GM23338 (cell line): ENCODE measurements at regions not wholly inside any gene's neighbourhood (a gene's known extent, or its start where the extent isn't known, plus 50 kb on each side); places are given as distances from the start of the nearest gene placed in this dataset.

ENCODE experiments used
- ATAC-seq: fragments of 200-7000 bp; cut with Tn5 transposase; 3 replicates; pipeline ENCODE4 v1.9.1; 2020
- DNase-seq: peaks from one replicate; pipeline ENCODE4 v3.0.0-alpha.2; 2015; ENCODE audit warnings: low spot score
- H2AFZ ChIP-seq: fragments of 200-600 bp; sonication (generic); 2 replicates; pipeline ENCODE4 v1.8.0; 2016; ENCODE audit warnings: antibody characterized with exemption, mild to moderate bottlenecking, moderate library complexity
- H3F3A ChIP-seq: fragments of 200-600 bp; sonication (generic); replicated peaks from 2 replicates; pipeline ENCODE4 v1.8.0; 2017; ENCODE audit warnings: antibody characterized with exemption, mixed run types, low read depth
- H3K27ac ChIP-seq: fragments of 200-600 bp; sonication (generic); 2 replicates; pipeline ENCODE4 v1.6.1; 2016; ENCODE audit warnings: low read depth
- H3K27me3 ChIP-seq: fragments of 200-600 bp; sonication (generic); 2 replicates; pipeline ENCODE4 v1.8.0; 2016; ENCODE audit warnings: mild to moderate bottlenecking, mixed run types, moderate library complexity; ENCODE audit not compliant: insufficient read depth
- H3K36me3 ChIP-seq: fragments of 200-600 bp; sonication (generic); 2 replicates; pipeline ENCODE4 v1.8.0; 2016; ENCODE audit warnings: mild to moderate bottlenecking; ENCODE audit not compliant: insufficient read depth
- H3K4me1 ChIP-seq: fragments of 200-600 bp; sonication (generic); 2 replicates; pipeline ENCODE4 v1.8.0; 2016; ENCODE audit warnings: mild to moderate bottlenecking, moderate library complexity; ENCODE audit not compliant: insufficient read depth
- H3K4me2 ChIP-seq: fragments of 200-600 bp; sonication (generic); 2 replicates; pipeline ENCODE4 v1.7.1; 2017; ENCODE audit warnings: mixed run types
- H3K4me3 ChIP-seq: fragments of 200-600 bp; sonication (generic); 2 replicates; pipeline ENCODE4 v1.6.1; 2016; ENCODE audit warnings: mixed run types
- H3K79me2 ChIP-seq: fragments of 200-600 bp; sonication (generic); replicated peaks from 2 replicates; pipeline ENCODE4 v1.8.0; 2017; ENCODE audit warnings: mild to moderate bottlenecking; ENCODE audit not compliant: insufficient read depth
- H3K9me2 ChIP-seq: fragments of 200-600 bp; sonication (generic); 2 replicates; pipeline ENCODE4 v1.8.0; 2017; ENCODE audit not compliant: insufficient read depth
- H4K20me1 ChIP-seq: fragments of 200-600 bp; sonication (generic); replicated peaks from 2 replicates; pipeline ENCODE4 v1.8.0; 2017; ENCODE audit warnings: mild to moderate bottlenecking; ENCODE audit not compliant: insufficient read depth
- H3K27ac Mint-ChIP-seq: 2 replicates; pipeline ENCODE4 v1.8.0; 2020; ENCODE audit warnings: inconsistent platforms, mild to moderate bottlenecking, moderate library complexity, mixed read lengths
- H3K27me3 Mint-ChIP-seq: 3 replicates; pipeline ENCODE4 v1.8.0; 2022; ENCODE audit warnings: low read depth, mild to moderate bottlenecking, moderate library complexity, mixed read lengths, inconsistent platforms; ENCODE audit not compliant: insufficient read depth, poor library complexity
- H3K36me3 Mint-ChIP-seq: 3 replicates; pipeline ENCODE4 v1.8.0; 2021; ENCODE audit warnings: low read depth, mild to moderate bottlenecking, inconsistent platforms, moderate library complexity, mixed read lengths
- H3K4me1 Mint-ChIP-seq: 3 replicates; pipeline ENCODE4 v1.8.0; 2020; ENCODE audit warnings: mild to moderate bottlenecking, inconsistent platforms, mixed read lengths
- H3K4me3 Mint-ChIP-seq: 3 replicates; pipeline ENCODE4 v1.8.0; 2021; ENCODE audit warnings: moderate library complexity, mild to moderate bottlenecking, inconsistent platforms, mixed read lengths
- H3K9me3 Mint-ChIP-seq: 3 replicates; pipeline ENCODE4 v1.8.0; 2020; ENCODE audit warnings: moderate library complexity, mild to moderate bottlenecking, inconsistent platforms, mixed read lengths
- EZH2 ChIP-seq: fragments of 200-600 bp; sonication (generic); IDR thresholded peaks from one replicate; pipeline ENCODE4 v1.8.0; 2017; ENCODE audit warnings: antibody characterized with exemption, mild to moderate bottlenecking, low read depth; ENCODE audit not compliant: unreplicated experiment
- EZH2phosphoT487 ChIP-seq: fragments of 200-600 bp; sonication (generic); IDR thresholded peaks from one replicate; pipeline ENCODE4 v1.8.1; 2018; ENCODE audit warnings: antibody characterized with exemption; ENCODE audit not compliant: unreplicated experiment
- JUNB ChIP-seq: IDR thresholded peaks from one replicate; pipeline ENCODE4 v1.6.1; 2016; ENCODE audit warnings: antibody characterized with exemption; ENCODE audit not compliant: unreplicated experiment
- NANOG ChIP-seq: IDR thresholded peaks from 2 replicates; pipeline ENCODE4 v1.6.1; 2016; ENCODE audit warnings: antibody characterized with exemption, borderline replicate concordance
- POLR2AphosphoS5 ChIP-seq: IDR thresholded peaks from 2 replicates; pipeline ENCODE4 v1.6.1; 2016; ENCODE audit warnings: antibody characterized with exemption, low read depth
- STAT1 ChIP-seq: IDR thresholded peaks from one replicate; pipeline ENCODE4 v1.6.1; 2016; ENCODE audit warnings: antibody characterized with exemption; ENCODE audit not compliant: unreplicated experiment
- ZNF114 ChIP-seq: fragments of 250-450 bp; sonication (Bioruptor Pico); IDR thresholded peaks from 2 replicates; pipeline ENCODE4 v1.5.0; 2020; ENCODE audit warnings: mild to moderate bottlenecking, moderate library complexity
- ZNF331 ChIP-seq: fragments of 250-450 bp; sonication (Bioruptor Pico); IDR thresholded peaks from 2 replicates; pipeline ENCODE4 v1.5.0; 2020; ENCODE audit warnings: low read depth, mild to moderate bottlenecking, moderate library complexity
- TF ChIP-seq, protein P1 (sequence below), 2 experiments: fragments of 200-600 bp in 1 of 2; sonication (generic) in 1 of 2; conservative IDR thresholded peaks; 2 replicates each; pipeline versions ENCODE4 v1.5.1 to v1.6.1; 2016 to 2017; ENCODE audit warnings: antibody characterized with exemption in 2 of 2, low read depth in 2 of 2, mild to moderate bottlenecking in 2 of 2, moderate library complexity in 1 of 2
- TF ChIP-seq, protein P2 (sequence below): IDR thresholded peaks from 2 replicates; pipeline ENCODE4 v1.6.1; 2016; ENCODE audit warnings: antibody characterized with exemption
- TF ChIP-seq, protein P3 (sequence below): IDR thresholded peaks from one replicate; pipeline ENCODE4 v1.6.1; 2018; ENCODE audit warnings: antibody characterized with exemption; ENCODE audit not compliant: unreplicated experiment

DNA sequence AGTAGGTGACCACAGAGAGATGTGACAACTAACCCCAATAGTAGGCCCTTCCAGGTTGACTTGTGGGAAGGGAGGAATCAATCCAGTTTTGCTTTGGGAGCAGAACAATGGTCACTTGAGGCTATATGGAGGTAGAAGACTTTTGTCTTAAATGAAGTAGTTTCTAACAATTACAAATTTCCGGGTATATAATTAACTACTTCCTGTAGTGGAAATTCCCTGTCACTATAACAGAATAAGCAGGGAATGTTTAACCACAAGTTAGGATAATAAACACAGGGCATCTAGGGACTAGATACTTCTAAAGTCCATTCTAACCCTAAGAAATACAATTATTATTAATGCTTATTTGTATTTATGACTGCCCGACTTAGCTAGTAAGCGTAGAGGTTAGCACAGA, 99.0 kb upstream of the TRPC3 start:
- no peaks in the 10 kb centered on the region for H3K4me1 ChIP-seq
- Mint-ChIP-seq H3K9me3 (no peaks in the 10 kb centered on the region), H3K36me3 (no peaks in the 10 kb centered on the region), H3K27me3 (peaks cover 2% of the 10 kb centered on the region), H3K4me1 (peaks cover under 1% of the 10 kb centered on the region; the same call in 2 of the 3 replicates), H3K27ac (no peak overlapping the region), H3K4me3 (no peak overlapping the region)
- no peak overlapping the region for H2AFZ ChIP-seq
- no peak overlapping the region for H3K4me3 ChIP-seq
- no peaks in the 10 kb centered on the region for H3K79me2 ChIP-seq
- no peak overlapping the region for H3K27ac ChIP-seq
- H3F3A ChIP-seq, result no peaks in the 10 kb centered on the region
- no peak overlapping the region for H3K4me2 ChIP-seq
- H3K36me3 ChIP-seq, result no peaks in the 10 kb centered on the region
- DNase-seq (no peak), ATAC-seq (no peak)
- no peaks in the 10 kb centered on the region for H3K9me2 ChIP-seq
- no peaks in the 10 kb centered on the region for H3K27me3 ChIP-seq
- TF ChIP-seq EZH2phosphoT487 (no peak), ZNF114 (CRISPR knock-in tag) (no peak), JUNB (no peak), NANOG (no peak), POLR2AphosphoS5 (no peak), ZNF331 (CRISPR knock-in tag) (no peak), STAT1 (no peak), EZH2 (no peak)
- TF ChIP-seq, protein P1, sequence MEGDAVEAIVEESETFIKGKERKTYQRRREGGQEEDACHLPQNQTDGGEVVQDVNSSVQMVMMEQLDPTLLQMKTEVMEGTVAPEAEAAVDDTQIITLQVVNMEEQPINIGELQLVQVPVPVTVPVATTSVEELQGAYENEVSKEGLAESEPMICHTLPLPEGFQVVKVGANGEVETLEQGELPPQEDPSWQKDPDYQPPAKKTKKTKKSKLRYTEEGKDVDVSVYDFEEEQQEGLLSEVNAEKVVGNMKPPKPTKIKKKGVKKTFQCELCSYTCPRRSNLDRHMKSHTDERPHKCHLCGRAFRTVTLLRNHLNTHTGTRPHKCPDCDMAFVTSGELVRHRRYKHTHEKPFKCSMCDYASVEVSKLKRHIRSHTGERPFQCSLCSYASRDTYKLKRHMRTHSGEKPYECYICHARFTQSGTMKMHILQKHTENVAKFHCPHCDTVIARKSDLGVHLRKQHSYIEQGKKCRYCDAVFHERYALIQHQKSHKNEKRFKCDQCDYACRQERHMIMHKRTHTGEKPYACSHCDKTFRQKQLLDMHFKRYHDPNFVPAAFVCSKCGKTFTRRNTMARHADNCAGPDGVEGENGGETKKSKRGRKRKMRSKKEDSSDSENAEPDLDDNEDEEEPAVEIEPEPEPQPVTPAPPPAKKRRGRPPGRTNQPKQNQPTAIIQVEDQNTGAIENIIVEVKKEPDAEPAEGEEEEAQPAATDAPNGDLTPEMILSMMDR (conservative IDR thresholded peaks at IDR 0.05; ENCODE audit: low read depth in 2 of 2), result no peak
- TF ChIP-seq, protein P2, sequence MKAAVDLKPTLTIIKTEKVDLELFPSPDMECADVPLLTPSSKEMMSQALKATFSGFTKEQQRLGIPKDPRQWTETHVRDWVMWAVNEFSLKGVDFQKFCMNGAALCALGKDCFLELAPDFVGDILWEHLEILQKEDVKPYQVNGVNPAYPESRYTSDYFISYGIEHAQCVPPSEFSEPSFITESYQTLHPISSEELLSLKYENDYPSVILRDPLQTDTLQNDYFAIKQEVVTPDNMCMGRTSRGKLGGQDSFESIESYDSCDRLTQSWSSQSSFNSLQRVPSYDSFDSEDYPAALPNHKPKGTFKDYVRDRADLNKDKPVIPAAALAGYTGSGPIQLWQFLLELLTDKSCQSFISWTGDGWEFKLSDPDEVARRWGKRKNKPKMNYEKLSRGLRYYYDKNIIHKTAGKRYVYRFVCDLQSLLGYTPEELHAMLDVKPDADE, result no peak
- TF ChIP-seq, protein P3, sequence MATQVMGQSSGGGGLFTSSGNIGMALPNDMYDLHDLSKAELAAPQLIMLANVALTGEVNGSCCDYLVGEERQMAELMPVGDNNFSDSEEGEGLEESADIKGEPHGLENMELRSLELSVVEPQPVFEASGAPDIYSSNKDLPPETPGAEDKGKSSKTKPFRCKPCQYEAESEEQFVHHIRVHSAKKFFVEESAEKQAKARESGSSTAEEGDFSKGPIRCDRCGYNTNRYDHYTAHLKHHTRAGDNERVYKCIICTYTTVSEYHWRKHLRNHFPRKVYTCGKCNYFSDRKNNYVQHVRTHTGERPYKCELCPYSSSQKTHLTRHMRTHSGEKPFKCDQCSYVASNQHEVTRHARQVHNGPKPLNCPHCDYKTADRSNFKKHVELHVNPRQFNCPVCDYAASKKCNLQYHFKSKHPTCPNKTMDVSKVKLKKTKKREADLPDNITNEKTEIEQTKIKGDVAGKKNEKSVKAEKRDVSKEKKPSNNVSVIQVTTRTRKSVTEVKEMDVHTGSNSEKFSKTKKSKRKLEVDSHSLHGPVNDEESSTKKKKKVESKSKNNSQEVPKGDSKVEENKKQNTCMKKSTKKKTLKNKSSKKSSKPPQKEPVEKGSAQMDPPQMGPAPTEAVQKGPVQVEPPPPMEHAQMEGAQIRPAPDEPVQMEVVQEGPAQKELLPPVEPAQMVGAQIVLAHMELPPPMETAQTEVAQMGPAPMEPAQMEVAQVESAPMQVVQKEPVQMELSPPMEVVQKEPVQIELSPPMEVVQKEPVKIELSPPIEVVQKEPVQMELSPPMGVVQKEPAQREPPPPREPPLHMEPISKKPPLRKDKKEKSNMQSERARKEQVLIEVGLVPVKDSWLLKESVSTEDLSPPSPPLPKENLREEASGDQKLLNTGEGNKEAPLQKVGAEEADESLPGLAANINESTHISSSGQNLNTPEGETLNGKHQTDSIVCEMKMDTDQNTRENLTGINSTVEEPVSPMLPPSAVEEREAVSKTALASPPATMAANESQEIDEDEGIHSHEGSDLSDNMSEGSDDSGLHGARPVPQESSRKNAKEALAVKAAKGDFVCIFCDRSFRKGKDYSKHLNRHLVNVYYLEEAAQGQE, result no peak
- no peaks in the 10 kb centered on the region for H4K20me1 ChIP-seq
